ENCODE measurements at regions not wholly inside any gene's neighbourhood (a gene's known extent, or its start where the extent isn't known, plus 50 kb on each side); places are given as distances from the start of the nearest gene placed in this dataset.

DNA sequence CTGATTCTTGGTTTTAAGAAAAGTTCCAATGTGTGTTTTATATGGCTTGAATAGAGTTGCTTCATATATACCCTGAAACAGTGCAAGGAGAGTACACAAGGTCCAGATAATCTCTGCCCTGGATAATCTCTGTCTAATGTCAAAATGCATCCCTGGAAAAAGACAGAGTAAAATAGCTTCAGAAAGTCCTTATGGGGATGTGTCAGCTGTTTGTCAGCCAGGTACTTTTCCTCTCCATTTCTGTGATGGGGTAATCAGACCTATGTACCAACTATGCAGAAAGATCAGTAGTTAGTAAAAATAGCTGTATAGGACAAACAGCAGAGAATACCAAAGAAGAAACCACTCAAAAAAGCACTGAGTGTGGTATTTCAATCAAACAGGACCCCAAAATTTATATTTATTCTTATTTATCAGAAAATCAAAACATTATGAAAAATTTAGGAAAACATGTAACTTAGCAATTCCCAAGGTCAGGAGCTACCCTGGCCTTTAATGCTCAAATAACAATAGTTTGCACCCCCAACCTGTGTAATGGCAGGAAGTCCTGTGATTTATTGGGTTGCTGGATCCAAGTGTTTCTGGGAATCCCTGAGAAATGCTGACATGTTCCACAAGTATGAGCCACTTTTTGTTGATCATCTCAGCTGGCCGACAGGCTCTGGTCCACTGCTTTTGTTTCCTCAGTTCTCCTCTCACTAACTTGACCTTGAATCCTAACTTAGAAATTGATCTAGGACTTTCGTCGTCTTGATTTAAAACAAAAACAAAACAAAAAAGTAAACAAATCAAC lies 69.6 kb downstream of the MDH1 start:
- Histone ChIP-seq H3K36me3 (ENCODE audit: insufficient read depth, low read length) (peaks cover 4% of the 10 kb centered on the region; the same call in 1 of the 2 replicates), H3K9me3 (ENCODE audit: control insufficient read depth, insufficient read depth, low read length) (no peaks in the 10 kb centered on the region; the same call in 1 of the 2 replicates), H3K4me1 (ENCODE audit: insufficient read depth, low read length) (0 out of 2 replicates have a peak, but pooled peaks cover 4% of the 10 kb centered on the region), H3K9ac (ENCODE audit: low read depth, low read length) (no peak overlapping the region)

DNA sequence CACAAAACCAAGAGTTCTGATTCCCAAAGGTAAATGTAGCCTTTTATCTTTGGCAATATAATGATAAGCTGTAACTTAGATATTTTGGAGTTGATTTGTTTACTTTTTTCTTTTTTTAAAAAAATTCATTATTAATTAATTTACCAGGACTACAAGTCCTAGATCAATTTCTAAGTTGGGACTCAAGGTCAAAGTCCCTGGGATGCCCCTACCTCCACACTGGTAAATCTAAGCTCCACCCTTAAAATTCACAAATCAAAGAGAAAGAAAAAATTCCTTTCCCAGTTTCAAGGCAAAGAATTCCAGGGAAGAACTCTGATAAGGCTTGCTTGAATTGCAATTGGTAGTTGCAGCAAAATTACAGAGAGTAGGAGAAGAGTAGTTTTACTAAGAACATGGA lies 71.3 kb downstream of the MDH1 start:
- H3K9ac ChIP-seq (ENCODE audit: low read depth, low read length): no peak overlapping the region
- no peaks in the 10 kb centered on the region; the same call in 1 of the 2 replicates for H3K9me3 ChIP-seq (ENCODE audit: control insufficient read depth, insufficient read depth, low read length)
- H3K36me3 ChIP-seq (ENCODE audit: insufficient read depth, low read length): peaks cover 4% of the 10 kb centered on the region; the same call in 1 of the 2 replicates
- H3K4me1 ChIP-seq (ENCODE audit: insufficient read depth, low read length): 0 out of 2 replicates have a peak, but pooled peaks cover 4% of the 10 kb centered on the region

DNA sequence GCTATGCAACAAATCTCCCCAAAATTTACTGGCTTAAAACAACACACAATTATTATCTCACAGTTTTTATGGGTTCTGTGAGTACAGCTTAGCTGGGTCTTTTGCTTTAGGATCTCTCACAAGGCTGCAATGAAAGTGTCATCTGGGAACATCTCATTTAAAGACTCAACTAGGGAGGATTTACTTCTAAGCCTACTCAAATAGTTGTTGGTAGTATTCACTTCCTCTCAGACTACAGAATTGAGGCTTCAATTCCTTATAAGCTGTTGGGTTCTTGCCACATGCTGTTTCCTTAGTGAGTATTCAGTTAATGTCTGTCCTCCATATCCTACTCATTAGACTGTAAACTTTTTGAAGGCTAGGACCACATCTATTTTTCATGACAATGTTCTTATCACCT lies 72.3 kb downstream of the MDH1 start:
- Histone ChIP-seq H3K36me3 (ENCODE audit: insufficient read depth, low read length) (peaks cover 4% of the 10 kb centered on the region; the same call in 1 of the 2 replicates), H3K9me3 (ENCODE audit: control insufficient read depth, insufficient read depth, low read length) (no peaks in the 10 kb centered on the region; the same call in 1 of the 2 replicates), H3K9ac (ENCODE audit: low read depth, low read length) (no peak overlapping the region), H3K4me1 (ENCODE audit: insufficient read depth, low read length) (peaks cover 8% of the 10 kb centered on the region)

DNA sequence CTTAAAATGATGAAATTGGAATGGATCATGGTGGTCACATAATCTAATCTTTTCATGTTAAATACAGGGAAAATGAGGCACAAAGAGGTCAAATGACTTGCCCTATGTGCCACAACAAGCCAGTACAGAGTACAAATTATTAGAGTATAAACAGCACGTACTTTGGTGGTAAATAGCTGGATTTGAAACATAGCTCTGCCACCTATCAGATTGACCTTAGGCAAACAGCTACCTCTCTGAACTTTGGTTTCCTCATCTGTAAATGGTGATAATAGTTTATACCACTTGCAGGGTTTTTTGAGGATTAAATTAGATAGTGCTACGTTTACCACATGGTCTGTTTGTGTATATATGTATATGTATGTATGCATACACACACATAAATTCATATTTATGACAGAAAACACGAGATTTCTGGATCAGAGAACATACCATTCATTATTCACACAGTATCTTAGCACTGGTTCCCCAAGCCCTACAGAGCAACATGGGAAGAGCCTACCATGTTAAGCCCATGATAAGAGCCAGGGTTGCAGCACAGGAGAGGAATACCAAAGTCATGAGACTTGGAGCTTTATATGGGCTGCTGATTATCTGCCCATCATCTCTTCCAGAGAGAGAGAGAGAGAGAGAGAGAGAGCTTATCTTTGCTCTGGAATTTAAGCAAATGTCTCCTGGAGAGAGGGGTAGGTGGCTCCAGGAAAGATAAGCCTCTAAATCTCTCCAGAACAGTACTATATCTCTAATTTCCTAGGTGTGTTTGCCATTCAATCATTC lies 73.5 kb downstream of the MDH1 start:
- Histone ChIP-seq H3K4me1 (ENCODE audit: insufficient read depth, low read length) (peaks cover 12% of the 10 kb centered on the region), H3K9me3 (ENCODE audit: control insufficient read depth, insufficient read depth, low read length) (no peaks in the 10 kb centered on the region), H3K36me3 (ENCODE audit: insufficient read depth, low read length) (no peaks in the 10 kb centered on the region), H3K9ac (ENCODE audit: low read depth, low read length) (no peak overlapping the region)

DNA sequence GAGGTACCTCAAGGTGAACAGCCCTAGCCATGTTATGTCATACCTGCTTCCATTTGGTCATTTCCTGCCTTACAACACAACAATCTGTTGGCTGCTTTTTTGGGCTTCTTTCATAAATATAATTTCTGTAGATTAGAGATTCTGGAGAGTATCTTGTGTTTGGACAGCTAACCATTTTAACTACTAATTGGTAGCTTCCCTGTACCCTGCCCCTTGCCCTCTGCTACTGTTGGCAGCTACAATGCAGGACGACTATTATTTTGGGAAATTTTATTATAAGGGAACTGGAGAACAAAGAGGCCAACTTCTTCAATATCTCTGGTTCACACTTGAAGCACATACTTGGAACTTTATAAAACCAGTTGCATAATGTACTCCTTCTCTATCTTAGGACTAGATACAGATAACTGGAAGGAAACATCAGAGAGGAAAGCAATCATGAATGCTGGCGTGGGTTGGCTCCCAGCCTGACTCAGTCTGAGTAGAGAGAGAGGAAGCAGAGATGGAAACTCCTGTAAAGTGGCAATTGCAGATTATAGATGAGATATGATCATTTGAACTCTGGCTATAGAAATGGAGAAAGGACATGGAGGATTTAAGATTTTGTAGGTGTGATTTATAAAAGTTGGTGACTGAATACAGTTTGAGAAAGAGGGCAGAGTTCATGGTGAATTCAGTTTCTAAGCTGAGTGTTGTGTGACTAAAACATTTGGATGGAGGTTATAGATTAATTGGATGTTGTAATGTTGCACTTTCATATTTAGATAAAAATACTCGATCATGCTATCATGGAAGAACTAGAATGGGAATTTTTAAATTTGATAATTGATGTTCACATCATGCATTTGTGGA lies 74.5 kb downstream of the MDH1 start:
- Histone ChIP-seq H3K36me3 (ENCODE audit: insufficient read depth, low read length) (no peaks in the 10 kb centered on the region), H3K9ac (ENCODE audit: low read depth, low read length) (no peak overlapping the region), H3K9me3 (ENCODE audit: control insufficient read depth, insufficient read depth, low read length) (no peaks in the 10 kb centered on the region), H3K4me1 (ENCODE audit: insufficient read depth, low read length) (peaks cover 20% of the 10 kb centered on the region)

DNA sequence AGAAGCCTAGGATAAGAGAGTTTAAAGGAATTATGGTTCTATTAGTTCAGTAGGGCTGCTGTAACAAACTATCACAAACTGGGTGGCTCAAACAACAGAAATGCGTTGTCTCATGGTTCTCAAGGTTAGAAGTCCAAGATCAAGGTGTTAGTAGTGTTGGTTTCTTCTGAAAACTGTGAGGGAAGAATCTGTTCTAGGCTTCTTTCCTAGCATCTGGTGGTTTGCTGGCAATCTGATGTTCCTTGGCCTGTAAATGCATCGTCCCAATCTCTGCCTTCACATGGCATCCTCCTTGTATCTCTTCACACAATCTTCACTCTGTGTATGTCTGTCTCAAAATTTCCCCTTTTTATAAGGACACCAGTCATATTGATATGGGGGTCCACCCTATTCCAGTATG lies 76.3 kb downstream of the MDH1 start:
- H3K9ac ChIP-seq (ENCODE audit: low read depth, low read length): no peak overlapping the region
- peaks cover 27% of the 10 kb centered on the region for H3K4me1 ChIP-seq (ENCODE audit: insufficient read depth, low read length)
- no peaks in the 10 kb centered on the region for H3K36me3 ChIP-seq (ENCODE audit: insufficient read depth, low read length)
- no peaks in the 10 kb centered on the region for H3K9me3 ChIP-seq (ENCODE audit: control insufficient read depth, insufficient read depth, low read length)

DNA sequence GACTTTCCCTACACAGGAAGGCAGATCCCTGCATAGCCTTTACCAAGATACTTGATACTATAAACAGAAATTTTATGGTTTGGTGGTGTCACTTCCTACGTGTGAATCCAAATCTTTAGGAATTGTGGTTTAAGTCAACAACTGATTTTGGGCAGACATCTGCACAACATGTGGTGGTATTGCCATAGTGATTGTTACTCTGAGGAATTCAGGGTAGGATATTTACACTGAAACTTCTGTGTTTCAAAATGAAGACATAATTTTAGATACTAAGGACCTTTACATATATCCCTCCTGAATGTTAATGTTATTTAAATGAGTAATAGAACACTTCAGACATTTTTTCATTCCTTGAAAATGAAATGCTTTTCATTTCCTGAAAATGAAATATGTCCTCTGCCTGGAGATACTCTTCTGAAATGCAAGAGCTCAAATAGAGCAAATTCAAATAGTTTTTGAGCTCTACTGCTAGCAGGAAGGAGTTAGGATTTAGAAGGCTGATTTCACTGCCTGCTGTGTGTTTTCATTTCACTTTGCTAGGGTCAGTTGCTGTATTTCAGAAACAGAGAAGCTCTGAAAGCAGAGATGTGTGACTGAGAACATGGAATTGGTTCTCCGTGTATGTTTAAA lies 77.2 kb downstream of the MDH1 start:
- Histone ChIP-seq H3K9ac (ENCODE audit: low read depth, low read length) (no peak overlapping the region), H3K36me3 (ENCODE audit: insufficient read depth, low read length) (no peaks in the 10 kb centered on the region), H3K4me1 (ENCODE audit: insufficient read depth, low read length) (peaks cover 26% of the 10 kb centered on the region), H3K9me3 (ENCODE audit: control insufficient read depth, insufficient read depth, low read length) (no peaks in the 10 kb centered on the region)

DNA sequence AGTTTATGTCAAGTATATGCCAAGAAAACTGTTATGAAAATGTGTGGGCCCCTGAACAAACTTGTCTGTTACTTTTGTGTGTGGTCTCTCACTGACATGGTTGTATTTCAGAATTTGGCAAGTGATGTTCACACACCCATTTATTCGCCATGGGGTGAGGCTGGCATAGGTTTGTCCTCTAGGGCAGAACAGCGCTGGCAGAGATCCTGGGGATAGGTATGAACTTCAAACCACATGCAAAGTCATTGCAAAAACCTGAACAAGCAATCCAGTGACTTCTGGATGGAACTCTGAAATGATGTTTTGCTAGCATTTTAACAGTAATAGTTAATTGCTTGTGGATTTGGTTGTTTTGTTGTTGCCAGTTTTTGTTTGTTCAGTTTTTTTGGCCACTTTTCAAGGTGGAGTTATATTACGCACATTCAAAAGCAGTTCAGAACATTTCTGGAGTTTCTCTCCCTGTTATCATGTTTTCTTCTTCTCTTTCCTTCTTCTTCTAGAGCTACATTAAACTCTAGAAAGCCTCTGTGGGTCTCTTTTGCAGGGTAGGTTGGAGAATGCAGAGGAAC lies 78.5 kb downstream of the MDH1 start:
- Histone ChIP-seq H3K9ac (ENCODE audit: low read depth, low read length) (no peak overlapping the region), H3K9me3 (ENCODE audit: control insufficient read depth, insufficient read depth, low read length) (no peaks in the 10 kb centered on the region), H3K36me3 (ENCODE audit: insufficient read depth, low read length) (no peaks in the 10 kb centered on the region), H3K4me1 (ENCODE audit: insufficient read depth, low read length) (peaks cover 23% of the 10 kb centered on the region)

DNA sequence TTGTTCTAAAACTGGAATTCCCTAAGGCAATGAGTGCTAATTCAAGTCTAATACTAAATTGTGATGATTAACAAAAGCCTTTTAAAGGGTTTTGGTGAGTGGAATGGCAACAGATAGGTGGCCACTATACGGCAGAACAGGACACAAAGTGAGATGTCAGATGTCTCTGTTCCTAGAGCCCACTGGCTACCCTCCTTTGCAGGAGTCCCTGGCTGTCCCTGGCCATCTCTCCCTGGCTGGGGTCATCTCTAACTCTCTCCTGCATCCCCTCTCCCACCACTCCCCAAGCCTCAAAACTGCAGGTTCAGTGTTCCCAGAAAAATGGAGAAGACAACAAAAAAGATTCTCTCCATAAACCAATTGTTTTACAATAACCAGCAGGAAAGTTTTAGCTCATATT lies 79.2 kb downstream of the MDH1 start:
- no peak overlapping the region for H3K9ac ChIP-seq (ENCODE audit: low read depth, low read length)

DNA sequence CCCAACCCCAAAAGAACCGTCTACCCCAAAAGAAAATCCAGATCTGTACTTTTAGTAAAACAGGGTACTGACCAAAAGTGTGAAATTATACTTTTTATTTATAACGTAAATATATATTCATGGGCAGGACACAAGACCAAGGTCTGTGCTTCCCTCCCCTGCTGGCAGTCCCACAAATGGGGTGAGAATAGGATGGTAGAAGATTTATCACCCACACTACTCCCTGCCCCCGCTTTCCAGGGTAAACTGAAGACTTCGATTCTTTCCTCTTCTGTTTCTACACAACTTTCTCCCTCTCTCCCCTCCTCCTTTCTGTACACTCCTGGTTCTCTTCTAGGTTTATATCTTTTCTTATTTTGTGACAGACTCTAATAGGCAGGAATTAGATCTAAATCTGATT lies 79.7 kb downstream of the MDH1 start:
- peaks cover 23% of the 10 kb centered on the region for H3K4me1 ChIP-seq (ENCODE audit: insufficient read depth, low read length)
- H3K9me3 ChIP-seq (ENCODE audit: control insufficient read depth, insufficient read depth, low read length): no peaks in the 10 kb centered on the region
- no peaks in the 10 kb centered on the region for H3K36me3 ChIP-seq (ENCODE audit: insufficient read depth, low read length)
- no peak overlapping the region for H3K9ac ChIP-seq (ENCODE audit: low read depth, low read length)

More for the DNA sequence above, 79.2 kb downstream of the MDH1 start:
- no peaks in the 10 kb centered on the region for H3K36me3 ChIP-seq (ENCODE audit: insufficient read depth, low read length)
- H3K4me1 ChIP-seq (ENCODE audit: insufficient read depth, low read length): peaks cover 23% of the 10 kb centered on the region
- no peaks in the 10 kb centered on the region for H3K9me3 ChIP-seq (ENCODE audit: control insufficient read depth, insufficient read depth, low read length)

DNA sequence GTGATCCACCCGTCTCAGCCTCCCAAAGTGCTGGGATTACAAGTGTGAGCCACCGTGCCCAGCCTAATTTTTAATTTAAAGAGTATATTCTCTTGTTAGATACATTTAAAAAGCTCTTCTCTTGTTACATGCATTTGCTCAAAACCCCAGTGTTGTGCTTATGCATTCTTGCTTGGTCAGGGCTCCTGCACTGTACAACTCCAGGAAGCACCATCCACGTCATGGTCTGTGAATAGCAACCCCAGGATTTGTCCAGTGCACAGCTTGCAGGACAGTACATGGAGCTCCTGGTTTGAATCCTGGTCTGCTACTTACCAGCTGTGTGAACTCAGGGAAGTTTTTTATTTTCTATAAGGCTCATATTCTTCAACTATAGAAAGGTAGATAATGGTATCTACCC lies 80.8 kb downstream of the MDH1 start:
- Histone ChIP-seq H3K9me3 (ENCODE audit: control insufficient read depth, insufficient read depth, low read length) (no peaks in the 10 kb centered on the region), H3K9ac (ENCODE audit: low read depth, low read length) (no peak overlapping the region), H3K36me3 (ENCODE audit: insufficient read depth, low read length) (no peaks in the 10 kb centered on the region), H3K4me1 (ENCODE audit: insufficient read depth, low read length) (peaks cover 23% of the 10 kb centered on the region)

DNA sequence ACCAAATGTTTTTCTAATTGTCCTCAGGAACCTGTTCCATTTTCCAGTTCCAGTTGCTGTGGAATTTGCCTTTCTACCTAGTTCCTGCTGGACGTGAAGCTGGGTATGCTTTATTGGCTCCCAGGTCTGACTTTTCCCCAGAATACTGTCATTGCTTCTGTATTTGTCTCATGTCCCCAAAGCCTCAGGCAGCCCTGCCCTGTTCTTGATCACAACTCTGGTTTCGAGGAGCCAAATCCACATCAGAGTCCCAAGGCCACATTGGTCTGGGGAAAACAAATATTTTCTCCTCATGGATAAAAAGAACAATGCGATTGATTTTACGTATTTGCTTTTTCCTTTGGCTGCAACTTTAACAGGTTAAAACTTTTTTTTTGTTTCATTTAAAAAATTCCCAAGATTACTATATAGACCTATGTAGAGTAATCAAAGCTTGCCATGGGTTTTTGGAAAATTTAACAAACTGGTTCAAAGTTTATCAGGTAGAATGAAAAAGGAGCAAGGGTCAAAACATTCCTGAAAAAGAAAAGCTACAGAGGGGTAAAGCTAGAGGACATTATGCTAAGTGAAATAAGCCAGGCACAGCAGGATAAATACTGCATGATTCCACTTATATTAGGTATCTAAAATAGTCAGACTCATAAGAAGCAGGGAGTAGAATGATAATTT lies 85.2 kb downstream of the MDH1 start:
- Histone ChIP-seq H3K36me3 (ENCODE audit: insufficient read depth, low read length) (no peaks in the 10 kb centered on the region), H3K4me1 (ENCODE audit: insufficient read depth, low read length) (peaks cover under 1% of the 10 kb centered on the region; the same call in 1 of the 2 replicates), H3K9me3 (ENCODE audit: control insufficient read depth, insufficient read depth, low read length) (no peaks in the 10 kb centered on the region), H3K9ac (ENCODE audit: low read depth, low read length) (no peak overlapping the region)

DNA sequence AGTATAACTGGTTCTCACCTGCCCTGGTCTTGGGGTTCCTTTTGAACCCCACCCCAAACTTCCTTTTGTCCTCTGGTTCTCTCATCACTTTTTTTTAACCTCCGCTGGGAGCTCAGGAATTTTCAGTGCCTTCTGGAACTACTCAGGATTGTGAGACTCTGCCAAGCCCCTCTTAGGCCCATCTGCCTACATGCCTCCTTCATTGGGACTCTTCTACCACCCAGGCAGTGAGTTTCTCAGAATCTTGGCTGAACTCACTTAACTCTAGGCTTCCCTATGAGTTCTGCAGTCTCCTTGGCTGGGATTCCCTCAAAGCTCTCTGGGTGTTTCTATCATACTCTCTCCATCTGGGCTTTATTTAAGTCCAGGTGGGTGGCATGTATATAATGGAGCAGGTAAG lies 86.3 kb downstream of the MDH1 start:
- H3K9ac ChIP-seq (ENCODE audit: low read depth, low read length): no peak overlapping the region
- no peaks in the 10 kb centered on the region for H3K36me3 ChIP-seq (ENCODE audit: insufficient read depth, low read length)
- no peaks in the 10 kb centered on the region for H3K9me3 ChIP-seq (ENCODE audit: control insufficient read depth, insufficient read depth, low read length)
- no peaks in the 10 kb centered on the region for H3K4me1 ChIP-seq (ENCODE audit: insufficient read depth, low read length)

Measured in ES-I3 (cell line).